ENCODE measurements at regions not wholly inside any gene's neighbourhood (a gene's known extent, or its start where the extent isn't known, plus 50 kb on each side); places are given as distances from the start of the nearest gene placed in this dataset.

DNA sequence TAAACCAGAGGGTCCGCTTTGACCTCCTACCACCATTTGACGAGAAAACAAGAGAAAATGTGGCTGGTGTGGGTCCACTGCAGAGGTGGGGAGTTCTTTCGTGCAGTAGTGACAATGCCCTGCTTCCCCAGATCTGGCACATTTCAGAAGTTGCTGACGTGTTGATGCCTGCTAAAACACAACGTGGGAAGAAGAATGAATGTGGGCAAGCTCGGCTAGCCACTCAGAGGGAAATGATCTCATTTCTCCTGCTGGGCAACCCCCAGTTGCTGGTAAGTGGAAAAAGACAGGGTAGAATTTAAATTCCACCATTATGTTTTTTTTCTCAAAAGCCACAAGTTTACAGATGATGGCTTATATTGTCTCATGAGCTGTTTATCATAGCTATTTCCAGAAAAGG lies 77.9 kb downstream of the LUZP4 start:
- Mint-ChIP-seq H3K9me3 (ENCODE audit: unreplicated experiment) (no peaks in the 10 kb centered on the region), H3K4me3 (ENCODE audit: unreplicated experiment) (no peak overlapping the region), H3K4me1 (ENCODE audit: insufficient read depth, unreplicated experiment) (peaks cover 5% of the 10 kb centered on the region), H3K36me3 (ENCODE audit: insufficient read depth, unreplicated experiment) (no peaks in the 10 kb centered on the region), H3K27ac (ENCODE audit: low read depth, unreplicated experiment) (no peak overlapping the region), H3K27me3 (ENCODE audit: insufficient read depth, unreplicated experiment) (peaks cover 54% of the 10 kb centered on the region)
- TF ChIP-seq, protein P1, sequence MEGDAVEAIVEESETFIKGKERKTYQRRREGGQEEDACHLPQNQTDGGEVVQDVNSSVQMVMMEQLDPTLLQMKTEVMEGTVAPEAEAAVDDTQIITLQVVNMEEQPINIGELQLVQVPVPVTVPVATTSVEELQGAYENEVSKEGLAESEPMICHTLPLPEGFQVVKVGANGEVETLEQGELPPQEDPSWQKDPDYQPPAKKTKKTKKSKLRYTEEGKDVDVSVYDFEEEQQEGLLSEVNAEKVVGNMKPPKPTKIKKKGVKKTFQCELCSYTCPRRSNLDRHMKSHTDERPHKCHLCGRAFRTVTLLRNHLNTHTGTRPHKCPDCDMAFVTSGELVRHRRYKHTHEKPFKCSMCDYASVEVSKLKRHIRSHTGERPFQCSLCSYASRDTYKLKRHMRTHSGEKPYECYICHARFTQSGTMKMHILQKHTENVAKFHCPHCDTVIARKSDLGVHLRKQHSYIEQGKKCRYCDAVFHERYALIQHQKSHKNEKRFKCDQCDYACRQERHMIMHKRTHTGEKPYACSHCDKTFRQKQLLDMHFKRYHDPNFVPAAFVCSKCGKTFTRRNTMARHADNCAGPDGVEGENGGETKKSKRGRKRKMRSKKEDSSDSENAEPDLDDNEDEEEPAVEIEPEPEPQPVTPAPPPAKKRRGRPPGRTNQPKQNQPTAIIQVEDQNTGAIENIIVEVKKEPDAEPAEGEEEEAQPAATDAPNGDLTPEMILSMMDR (IDR thresholded peaks at IDR 0.05; ENCODE audit: unreplicated experiment), result no peak
- CTCF ChIA-PET, result no interaction called here
- BruUV-seq (replicated peaks), result no TSS peak
- POLR2A ChIA-PET, result interaction anchor here (0.6 kb wide), 1 partner anchor 86 kb away, joined by 3 read pairs; no protein-coding TSS in a partner anchor
- intact Hi-C loops (cut with micrococcal nuclease), result no loop called here
- DNase-seq (ENCODE audit: unreplicated experiment), result peak; percentile 17

DNA sequence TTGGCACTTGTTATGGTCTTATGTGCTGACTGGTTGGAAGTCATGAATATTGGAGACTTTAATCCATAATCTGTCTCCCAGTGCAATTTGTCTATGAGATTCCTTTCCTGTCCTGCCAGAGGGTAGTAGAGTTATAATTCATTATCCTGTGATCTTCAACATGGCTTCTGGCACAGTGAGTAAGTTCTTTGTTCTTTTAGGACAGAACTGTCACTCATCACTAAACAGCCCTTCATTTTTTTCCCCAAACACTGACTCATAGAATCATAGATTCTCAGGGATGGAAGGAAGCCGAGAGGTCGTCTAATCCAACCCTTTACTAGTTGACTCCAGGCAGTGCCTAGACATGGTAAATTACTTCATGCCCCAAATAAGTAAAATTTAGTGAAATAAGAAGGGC lies 78.4 kb downstream of the LUZP4 start:
- no peaks in the 10 kb centered on the region for H3K9me3 Mint-ChIP-seq (ENCODE audit: unreplicated experiment)
- no peak overlapping the region for H3K4me3 Mint-ChIP-seq (ENCODE audit: unreplicated experiment)
- ChIA-PET POLR2A (no interaction called here), CTCF (no interaction called here)
- peaks cover 59% of the 10 kb centered on the region for H3K27me3 Mint-ChIP-seq (ENCODE audit: insufficient read depth, unreplicated experiment)
- BruUV-seq (replicated peaks), result no TSS peak
- no peaks in the 10 kb centered on the region for H3K36me3 Mint-ChIP-seq (ENCODE audit: insufficient read depth, unreplicated experiment)
- no peak overlapping the region for H3K27ac Mint-ChIP-seq (ENCODE audit: low read depth, unreplicated experiment)
- intact Hi-C loops (cut with micrococcal nuclease), result no loop called here
- peaks cover 8% of the 10 kb centered on the region for H3K4me1 Mint-ChIP-seq (ENCODE audit: insufficient read depth, unreplicated experiment)
- peak; percentile 18 for DNase-seq (ENCODE audit: unreplicated experiment)
- TF ChIP-seq, protein P1 (IDR thresholded peaks at IDR 0.05; ENCODE audit: unreplicated experiment), result no peak

DNA sequence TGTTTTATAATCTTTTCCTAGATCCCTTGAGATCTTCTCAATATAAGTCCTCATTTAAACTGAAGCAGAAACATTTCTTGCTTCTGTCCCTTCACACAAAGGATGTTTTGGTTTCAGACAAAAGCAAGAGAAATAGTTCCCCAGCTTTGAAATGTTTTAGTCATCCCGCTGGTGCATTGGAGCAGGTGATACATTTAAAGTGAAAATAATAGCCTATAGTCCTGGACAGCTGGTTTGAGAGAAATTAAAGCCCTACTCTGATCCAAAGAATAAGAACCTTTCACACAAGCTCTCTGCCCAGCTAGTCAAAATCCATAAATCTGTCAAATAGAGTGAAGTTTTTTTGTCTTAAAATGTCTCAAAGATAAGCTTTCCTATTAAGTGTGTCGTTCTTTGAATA lies 79.4 kb downstream of the LUZP4 start:
- DNase-seq (ENCODE audit: unreplicated experiment), result no peak
- Mint-ChIP-seq H3K4me1 (ENCODE audit: insufficient read depth, unreplicated experiment) (peaks cover 8% of the 10 kb centered on the region), H3K27me3 (ENCODE audit: insufficient read depth, unreplicated experiment) (peaks cover 61% of the 10 kb centered on the region), H3K27ac (ENCODE audit: low read depth, unreplicated experiment) (no peak overlapping the region), H3K36me3 (ENCODE audit: insufficient read depth, unreplicated experiment) (no peaks in the 10 kb centered on the region), H3K4me3 (ENCODE audit: unreplicated experiment) (no peak overlapping the region), H3K9me3 (ENCODE audit: unreplicated experiment) (no peaks in the 10 kb centered on the region)
- CTCF ChIA-PET, result no interaction called here
- no TSS peak for BruUV-seq (replicated peaks)
- TF ChIP-seq, protein P1 (IDR thresholded peaks at IDR 0.05; ENCODE audit: unreplicated experiment), result no peak
- intact Hi-C loops (cut with micrococcal nuclease), result no loop called here
- POLR2A ChIA-PET, result no interaction called here

DNA sequence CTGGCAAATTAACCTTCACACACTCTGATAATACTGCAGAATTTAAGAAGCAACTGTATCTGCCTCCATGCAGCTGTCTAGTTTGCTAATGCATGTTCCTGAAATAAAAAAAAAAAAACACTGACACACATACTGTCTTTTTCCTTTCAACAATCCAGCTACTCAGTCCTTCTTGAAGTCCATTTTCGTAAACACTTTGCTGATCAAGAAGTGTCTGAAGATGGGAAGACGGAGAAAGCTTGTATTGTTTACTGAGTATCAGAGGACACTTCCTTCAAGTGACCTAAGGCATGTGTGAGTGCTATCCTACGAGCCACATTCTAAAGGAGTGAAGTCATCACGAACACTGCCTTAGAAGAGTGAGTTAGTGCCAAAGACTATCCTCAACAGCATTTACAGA lies 82.6 kb downstream of the LUZP4 start:
- Mint-ChIP-seq H3K27me3 (ENCODE audit: insufficient read depth, unreplicated experiment) (peaks cover 57% of the 10 kb centered on the region), H3K9me3 (ENCODE audit: unreplicated experiment) (peaks cover 12% of the 10 kb centered on the region), H3K36me3 (ENCODE audit: insufficient read depth, unreplicated experiment) (no peaks in the 10 kb centered on the region), H3K27ac (ENCODE audit: low read depth, unreplicated experiment) (peak overlapping the region; percentile 59), H3K4me3 (ENCODE audit: unreplicated experiment) (no peak overlapping the region), H3K4me1 (ENCODE audit: insufficient read depth, unreplicated experiment) (peaks cover 8% of the 10 kb centered on the region)
- TF ChIP-seq, protein P1 (IDR thresholded peaks at IDR 0.05; ENCODE audit: unreplicated experiment), result no peak
- BruUV-seq (replicated peaks), result no TSS peak
- intact Hi-C loops (cut with micrococcal nuclease), result no loop called here
- DNase-seq (ENCODE audit: unreplicated experiment), result peak; percentile 39
- ChIA-PET POLR2A (interaction anchor here (1.2 to 1.4 kb wide), 2 partner anchors 27 to 188 kb away, joined by 3 read pairs; no protein-coding TSS in a partner anchor), CTCF (no interaction called here)
